Stimulated activated CD8-positive, alpha-beta memory T cell treated with anti-CD3 and anti-CD28 coated beads, Interleukin-7, amount 100 ng/mL, for 24 hours (primary cell): ENCODE measurements at regions not wholly inside any gene's neighbourhood (a gene's known extent, or its start where the extent isn't known, plus 50 kb on each side); places are given as distances from the start of the nearest gene placed in this dataset.

ENCODE experiments used
- DNase-seq: peaks from one replicate; pipeline ENCODE4 v3.0.0-alpha.2; 2020; ENCODE audit warnings: low read depth

DNA sequence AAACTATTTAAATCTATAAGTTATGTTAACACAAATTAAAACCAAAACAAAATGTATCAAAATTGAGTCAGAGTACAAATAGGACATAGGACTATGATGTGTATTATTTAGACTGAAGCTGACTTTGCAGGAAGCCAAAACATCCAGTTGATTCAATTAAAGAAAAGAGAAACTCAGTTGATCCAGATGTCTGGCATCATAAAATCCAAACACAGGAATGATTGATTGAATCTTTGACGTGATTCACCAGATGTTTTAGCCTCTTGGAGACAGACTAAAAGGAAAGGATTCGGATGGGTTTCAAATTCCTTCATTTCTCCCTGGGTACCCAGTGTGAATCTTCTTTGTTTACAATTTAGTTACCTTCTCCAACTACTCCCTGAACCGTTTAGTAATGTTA is 272.9 kb downstream of the IRS1 start:
- no peak for DNase-seq

DNA sequence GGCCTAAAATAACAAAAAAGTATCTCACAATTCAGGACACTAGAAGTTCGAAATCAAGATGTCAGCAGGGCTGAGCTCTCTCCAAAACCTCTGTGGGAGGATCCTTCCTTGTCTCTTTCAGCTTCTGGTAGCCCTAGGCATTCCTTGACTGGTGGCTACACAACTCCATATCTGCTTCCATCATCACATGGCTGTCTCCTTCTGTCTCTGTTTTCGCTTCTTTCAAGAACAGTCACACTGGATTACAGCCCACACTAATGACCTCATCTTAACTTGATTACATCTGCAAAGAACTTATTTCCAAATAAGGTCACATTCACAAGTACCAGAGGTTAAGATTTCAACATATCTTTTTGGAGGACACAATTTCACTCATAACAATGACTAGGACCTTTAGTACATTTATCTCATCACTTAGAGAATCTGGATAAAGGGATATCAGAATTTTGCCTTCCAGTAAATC is 275.2 kb downstream of the IRS1 start:
- no peak for DNase-seq

DNA sequence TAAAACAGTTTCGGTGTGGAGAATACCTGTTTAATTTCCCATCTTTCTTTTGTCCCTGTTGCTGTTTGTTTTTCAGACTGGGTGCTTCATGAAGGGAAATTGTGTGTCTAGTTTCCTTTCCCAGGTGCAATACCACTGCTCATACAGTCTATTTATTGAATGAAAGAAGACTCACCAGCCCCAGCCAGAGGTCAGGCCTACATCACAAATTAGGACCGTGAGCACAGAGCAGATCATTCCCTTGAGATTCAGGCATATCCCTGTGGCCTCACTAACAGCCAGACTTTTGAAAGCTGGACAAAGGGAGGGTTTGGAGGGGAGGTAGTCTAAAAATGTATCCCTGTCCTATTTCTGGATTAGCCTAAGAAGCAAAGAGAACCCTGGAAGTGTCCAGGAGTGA is 278.9 kb downstream of the IRS1 start:
- DNase-seq: no peak

DNA sequence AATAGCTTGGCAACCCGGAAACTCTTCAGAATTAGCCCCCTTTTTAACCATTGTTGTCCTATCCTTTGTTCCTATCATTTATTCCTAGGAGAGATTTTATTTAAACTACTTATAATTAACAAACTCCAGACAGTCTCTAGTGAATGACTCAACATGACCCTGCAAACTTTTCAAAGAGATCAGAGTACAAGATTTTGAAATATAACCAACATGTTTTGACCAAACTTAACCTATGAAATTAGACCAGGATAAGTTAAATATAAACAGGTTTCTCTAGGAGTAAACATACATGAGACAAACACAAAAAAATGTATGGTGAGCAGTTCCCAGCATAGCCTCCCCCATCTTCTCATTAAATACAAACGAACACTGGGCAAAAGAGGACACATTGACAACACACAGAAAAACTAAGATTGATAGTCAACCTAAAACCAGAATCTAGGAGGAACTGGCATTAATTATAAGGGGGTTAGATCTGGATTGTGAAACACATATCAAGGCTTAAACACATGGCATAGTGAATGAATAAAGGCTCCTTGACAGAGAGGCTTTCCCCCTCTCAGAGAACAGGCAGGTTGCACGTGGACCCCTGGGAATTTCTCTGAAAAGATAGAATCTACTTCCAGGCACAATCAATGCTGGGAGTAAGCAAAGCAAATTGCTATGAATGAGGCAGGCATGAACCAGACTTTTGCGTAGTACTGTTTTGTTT is 284.1 kb downstream of the IRS1 start:
- no peak for DNase-seq

DNA sequence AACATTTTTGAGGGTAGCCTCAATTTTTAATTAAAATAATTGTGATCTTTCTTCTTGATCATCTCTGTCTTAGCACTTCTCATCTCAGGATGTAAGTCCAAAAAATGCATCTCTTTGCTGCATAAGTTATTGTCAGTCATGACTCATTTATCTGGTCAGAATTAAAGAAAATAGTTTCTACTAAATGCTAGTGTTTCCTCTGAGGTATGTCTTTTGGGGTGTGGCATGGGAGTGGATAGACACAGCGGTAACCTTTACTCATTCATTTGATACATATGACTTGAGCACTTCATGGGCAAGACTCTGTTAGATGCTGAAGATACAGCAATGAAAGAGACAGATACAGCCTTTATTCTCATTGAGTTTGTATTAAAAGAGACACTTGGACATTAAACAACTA is 284.7 kb downstream of the IRS1 start:
- no peak for DNase-seq

DNA sequence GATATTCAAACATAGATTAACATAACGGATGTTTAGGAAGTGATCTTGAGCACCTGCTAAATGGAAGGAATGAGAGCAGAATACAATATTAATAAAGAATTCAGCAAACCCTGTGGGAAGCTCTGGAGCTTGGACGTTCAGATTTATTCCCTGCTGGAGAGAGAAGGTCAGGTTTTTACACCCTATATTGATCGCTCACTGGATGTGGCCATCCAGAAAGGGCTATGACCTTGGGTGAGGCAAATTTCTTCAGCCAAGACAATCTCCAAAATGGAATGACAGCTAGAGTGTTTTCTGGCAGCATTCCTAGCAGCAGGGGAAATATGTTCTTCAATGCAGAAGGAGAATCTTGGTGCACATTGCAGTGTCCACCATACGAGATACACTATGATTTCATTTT is 288.3 kb downstream of the IRS1 start:
- no peak for DNase-seq

DNA sequence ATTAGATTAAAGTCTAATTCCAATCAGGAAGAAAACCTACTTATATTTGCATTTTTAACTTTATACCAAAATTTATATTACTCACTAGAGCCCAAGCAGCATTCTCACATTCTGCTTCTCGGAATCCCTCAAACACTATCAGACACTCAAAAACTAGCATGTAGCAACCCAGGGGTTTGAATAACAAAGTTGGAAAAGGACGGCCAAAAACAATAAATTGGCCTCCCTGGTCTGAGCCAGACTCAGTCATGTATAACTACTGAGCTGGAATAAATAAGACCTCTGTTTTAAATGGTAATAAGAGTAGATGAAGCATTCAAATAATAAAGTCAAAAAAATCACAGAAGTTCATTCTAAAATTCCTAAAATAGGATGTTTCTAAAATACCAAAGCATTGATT is 290.9 kb downstream of the IRS1 start:
- no peak for DNase-seq

DNA sequence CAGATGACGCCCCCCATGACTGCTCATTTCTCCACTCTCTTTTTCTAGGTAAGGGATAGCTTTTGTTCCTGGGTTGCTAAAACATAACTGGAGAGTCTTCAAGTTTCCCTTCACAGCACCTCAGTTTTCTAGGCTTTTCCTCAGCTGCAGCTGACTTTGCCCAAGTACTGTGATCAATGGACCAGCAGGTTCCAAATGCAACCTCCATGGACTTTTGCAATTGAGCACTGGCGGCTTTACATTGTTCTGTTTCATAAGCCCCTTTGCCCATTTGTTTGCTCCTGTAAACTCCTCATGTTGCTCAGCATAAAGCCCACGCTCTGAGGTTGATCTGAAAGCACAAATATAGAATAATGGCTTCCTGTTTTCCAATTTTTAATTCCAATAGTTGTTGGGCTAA is 291.6 kb downstream of the IRS1 start:
- no peak for DNase-seq

DNA sequence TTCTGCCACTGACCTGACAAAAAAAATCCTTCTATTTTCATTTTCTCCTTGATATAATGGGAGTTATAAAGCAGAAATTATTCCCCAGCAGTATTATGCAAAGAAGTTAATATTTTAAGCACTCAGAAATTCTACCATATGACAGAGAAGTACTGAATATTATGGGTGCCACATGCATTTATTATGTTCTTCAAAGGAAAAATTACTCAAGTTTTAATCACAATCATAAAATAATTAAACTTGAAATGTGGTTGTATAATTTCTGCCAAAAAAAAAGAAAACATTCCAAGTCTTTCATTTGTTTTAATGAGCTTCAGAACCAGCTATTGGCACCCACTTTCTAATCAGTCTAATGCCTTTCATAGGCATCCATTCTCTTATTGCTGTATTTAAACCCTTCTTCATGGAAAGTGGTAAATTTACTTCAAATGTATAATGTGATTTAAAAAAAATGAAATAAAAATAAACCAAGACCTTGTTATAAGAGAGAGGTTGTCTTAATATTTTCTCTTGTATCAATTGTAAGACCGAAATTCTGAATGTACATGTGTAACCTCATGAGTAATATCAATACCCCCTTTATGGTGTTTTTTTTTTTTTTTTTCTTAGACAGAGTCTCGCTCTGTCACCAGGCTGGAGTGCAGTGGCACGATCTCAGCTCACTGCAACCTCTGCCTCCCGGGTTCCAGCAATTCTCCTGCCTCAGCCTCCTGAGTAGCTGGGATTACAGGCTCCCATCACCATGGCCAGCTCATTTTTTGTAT is 302.3 kb downstream of the IRS1 start:
- no peak for DNase-seq

DNA sequence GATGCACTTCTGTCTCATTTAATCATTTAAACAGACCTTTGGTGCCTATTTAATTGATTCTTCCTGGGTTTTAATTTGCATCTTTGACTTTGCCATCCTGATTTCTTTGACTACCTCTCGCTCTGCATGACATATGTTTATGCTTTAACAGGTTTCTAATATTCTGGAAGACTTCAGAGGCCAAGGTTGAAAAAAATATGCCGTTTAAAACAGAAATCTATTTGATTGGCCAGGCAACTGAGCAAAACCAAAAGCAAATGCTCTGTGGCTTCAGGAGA is 303.4 kb downstream of the IRS1 start:
- no peak for DNase-seq

DNA sequence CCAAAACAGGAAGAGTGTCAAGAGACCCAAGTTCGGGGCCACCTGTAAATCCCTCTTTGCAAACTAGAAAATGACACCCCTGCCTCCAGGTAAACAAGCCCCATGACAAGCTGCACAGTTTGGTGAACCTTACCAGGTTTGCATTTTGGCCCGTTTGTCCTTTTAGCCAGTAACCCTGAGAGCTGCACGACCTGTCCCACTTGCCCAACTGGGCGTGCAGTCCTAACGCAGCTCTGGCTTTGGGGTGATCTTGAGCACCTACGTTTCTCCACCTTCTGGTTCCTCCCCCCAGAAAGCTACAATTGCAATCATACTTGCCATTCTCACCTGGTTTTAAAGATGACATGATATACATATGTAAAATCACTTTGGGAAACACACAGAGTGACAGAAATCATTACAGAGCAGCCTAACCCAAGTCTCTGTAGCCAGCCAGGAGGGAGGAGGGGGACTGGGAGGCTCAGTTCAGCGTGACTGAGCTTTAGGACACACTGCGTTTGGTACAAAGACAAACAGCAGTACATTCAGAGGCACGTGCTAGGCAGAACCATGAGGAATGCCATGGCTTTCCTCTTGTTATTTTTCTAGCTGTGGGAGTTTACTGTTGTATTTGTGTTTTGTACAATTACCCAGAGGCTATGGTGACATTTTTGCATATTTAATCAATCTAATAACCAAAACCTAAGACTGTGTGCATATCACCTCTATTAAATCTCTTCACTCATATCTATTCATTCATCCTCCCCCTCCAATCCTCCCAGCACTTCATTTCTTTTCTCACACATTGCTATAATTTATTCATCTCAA is 304.0 kb downstream of the IRS1 start:
- DNase-seq: no peak

DNA sequence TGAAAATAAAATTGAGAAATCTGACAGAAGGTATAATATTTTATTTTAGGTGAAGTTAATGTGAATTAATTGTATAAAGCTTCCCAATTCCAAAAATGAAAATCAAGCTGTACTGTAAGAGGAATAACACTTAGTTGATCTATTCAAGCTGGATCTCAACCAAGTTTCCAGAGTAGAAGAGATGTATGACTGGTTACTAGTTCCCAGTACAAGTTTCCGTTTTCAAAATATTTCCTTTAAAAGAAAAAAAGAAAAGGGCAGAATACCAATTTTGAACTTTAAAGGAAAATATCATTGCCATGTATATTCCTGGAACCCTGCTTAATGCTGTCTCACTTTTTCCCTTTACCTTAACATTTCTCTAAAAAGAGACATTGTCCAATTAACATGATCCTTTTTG is 308.5 kb downstream of the IRS1 start:
- DNase-seq: no peak

DNA sequence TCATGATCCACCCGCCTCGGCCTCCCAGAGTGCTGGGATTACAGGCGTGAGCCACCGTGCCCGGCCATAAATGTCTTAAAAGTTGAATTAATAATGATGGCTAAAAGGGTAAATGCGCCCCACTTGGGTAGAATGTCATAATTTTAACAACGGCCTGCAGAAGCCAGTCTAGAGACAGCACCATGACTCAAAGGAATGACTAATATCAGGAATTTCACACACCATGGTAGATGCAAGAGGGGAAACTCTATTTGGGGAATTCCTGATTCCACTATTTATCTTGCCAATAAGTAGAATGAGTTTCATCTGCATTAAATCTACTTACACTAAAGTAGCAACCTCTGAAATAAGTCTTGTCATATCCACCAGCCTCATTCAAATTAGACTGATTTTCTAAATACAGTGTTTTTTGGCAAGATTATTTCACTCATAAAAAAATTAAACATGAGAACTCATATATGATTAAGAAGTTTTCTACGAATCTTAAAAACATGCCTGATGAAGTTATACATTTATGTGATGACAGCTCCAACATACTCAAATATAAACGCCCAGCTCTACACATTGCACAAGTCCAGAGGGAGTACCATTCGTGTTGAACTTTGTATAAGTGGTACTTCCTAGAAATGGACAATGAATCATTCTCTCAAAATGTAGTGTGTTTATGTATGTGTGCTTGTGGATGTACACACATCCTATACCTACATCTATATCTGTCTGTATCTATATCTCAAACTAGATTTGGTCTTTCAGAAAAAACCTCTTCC is 309.7 kb downstream of the IRS1 start:
- no peak for DNase-seq

DNA sequence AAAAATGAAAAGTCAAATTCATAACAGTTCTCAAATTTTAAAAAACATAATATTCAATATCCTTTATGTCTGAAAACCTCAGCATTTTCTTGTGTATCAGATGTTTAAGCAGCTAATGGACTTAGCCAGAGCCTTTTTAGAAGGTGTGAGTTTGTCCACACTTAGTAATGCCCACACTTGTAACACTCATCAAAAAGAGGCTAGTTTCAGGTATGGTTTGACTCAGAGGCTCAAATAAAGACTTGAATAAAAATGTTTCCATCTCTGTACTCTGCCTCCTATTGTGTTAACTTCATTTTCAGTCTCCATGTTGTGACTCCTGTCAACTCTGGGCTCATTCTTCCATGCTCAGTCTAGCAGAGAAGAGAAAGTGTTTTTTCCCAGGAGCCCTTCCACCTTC is 311.6 kb downstream of the IRS1 start:
- no peak for DNase-seq

DNA sequence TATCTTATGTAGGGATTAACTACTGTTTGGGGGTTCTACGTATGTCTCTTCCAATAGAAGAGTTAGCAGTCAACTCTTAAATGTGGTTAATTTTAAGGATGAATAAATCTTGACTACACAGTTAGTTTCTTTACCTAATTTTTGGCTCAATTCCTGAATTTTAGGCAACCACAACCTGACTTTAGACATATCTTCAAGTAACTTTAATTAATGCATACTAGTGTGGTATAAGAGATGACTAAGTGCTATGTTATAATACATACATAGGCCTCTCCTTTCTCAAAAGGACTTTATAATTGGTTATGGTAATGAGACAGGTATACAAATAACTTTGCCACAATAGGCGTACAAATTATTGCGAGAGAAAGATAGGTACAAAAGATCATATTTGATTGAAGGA is 312.0 kb downstream of the IRS1 start:
- DNase-seq: no peak

DNA sequence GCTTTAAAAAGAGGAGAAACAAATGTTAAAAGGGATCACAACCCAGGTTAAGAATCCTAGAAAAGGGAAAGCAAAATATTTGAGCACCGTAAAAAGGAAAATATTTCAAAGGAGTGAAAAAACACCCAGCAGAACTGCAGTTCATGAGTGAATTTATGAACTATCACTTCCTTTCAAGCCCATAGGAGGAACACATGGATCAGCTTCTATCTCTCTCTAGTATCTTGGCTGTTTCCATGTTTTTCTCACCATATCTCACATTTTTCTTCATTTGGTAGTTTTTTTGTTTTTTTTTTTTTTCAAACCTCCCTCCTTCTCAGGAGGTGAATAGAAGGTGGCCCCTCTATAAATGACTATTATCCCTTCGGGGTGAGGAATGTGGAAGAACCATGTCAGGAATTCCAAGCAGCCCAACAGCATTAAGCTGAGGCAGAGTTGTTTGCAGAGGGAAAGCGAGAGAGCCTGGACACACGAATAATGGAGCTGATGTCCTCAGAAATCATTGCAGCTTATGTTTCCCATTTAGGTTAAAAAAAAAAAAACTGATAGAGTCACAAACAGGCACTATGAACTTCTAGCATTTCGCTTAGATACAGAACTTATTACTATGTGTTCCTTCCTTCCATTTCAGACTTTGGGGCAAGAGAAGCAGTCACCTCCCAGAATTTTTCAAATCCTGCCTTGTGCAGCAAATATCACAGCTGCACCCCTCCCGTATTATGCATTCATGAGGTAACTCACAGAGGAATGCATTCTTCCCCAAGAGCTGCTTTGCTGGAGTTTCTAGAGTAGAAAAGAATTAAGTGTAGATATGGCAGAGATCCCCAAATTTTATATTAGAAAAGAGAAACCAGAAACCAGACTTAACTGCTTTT is 315.6 kb downstream of the IRS1 start:
- no peak for DNase-seq

DNA sequence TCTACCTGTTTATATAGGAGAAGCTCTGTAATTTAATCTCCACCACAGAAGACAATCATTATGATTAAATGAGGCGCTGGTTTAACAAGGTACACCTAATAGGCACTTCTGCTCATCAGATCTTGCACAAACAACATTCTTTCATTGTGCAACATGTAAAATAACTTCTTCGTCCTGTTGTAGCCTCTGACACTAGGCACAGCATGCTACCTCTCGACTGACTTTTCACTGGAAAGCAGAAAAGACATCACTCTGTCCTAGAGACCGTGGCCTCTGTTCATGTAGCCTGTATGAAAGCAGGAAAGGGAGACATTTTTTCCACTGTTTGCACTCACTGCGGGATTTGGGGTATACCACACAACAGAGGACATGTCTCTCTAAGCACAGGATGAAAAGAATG is 316.5 kb downstream of the IRS1 start:
- DNase-seq: no peak

DNA sequence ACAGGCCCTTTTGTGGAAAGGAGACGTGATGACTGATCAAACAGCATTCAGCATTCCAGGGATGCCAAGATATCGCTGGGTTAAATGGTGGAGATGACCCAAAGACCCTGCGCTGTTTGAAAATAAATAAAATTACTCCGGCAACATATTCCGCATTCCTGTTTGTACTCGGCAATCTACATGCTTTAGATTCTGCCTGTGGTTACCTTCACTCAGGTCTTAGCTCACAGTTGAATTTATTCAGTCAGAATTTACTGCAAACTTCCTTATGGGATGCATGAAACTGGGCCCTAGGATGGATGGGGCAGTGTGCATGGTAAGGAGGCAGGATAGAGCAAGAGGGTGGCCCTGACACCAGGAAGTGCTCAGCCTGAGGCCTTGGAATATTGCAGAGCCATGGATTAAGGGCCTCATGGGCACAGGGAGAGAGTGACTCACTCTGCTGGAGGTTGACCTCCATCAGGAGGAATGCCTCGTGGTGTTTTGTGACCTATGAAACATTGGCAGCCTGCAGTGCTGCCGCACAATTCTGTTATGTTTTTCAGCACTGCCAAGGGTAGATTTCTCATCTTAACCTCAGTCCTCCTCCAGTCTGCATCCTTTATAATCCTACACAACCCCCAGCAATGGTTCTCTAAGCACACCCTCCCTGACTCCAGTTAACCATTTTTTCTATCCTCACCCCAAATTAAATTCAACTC is 321.4 kb downstream of the IRS1 start:
- no peak for DNase-seq

DNA sequence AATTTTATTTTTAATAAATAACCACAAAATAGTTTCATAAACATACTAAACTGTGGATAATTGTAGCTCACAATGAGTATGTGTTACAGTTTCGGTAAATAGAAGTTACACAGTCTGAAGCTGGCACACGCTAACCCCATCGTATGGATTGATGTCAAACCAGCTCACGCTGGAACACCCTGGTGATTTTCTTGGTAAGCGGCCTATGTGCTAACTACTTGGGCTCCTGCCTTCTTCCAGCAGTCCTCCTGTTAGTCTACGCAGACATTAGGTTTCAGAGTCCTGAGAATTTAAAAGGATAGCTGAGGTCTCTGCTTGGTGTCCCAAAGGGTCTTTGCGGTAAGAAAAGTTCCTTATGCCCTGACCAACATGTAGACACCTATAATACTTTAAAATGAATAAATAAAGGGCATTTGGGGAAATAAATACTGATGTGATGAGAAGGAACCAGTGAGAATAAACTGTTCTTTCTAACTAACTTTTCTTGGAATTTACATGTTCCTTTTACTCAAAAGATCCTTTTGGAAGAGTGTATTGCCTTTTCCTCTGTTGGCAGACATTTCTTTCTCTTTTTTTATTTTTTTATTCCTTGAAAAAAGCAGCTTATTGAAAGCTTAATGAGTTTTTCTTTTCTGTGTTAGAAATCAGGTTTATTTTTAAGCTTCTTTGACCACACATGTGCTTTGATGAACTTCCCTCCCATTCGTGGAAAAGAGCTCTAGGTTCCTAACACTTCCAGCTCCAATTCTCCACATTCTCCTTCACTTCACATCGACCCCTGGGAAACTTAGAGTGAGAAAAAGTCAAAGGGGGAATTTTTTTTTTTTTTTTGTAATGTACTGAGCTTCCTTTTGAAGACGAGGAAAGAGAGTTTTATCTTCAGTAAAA is 322.2 kb downstream of the IRS1 start:
- no peak for DNase-seq

DNA sequence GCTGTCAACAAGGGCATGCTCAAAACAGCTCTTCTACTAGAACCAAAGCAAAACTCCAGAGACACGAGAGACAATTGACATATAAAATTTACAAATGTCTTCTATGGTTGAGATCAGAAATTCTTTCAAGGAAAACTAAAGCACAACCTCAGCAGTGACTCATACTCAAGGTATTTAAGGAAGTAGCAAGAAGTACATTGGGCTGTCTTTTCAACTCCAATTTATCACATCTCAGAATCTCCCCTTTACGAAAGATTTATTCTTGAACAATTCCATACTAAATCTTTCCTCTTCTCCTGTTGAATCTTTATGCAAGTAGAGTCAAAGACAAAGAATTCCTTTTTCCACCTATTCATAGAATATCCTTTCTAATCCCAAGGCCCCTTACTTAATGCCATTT is 324.0 kb downstream of the IRS1 start:
- no peak for DNase-seq
